Vagina (tissue), 2 donors: ENCODE measurements at regions not wholly inside any gene's neighbourhood (a gene's known extent, or its start where the extent isn't known, plus 50 kb on each side); places are given as distances from the start of the nearest gene placed in this dataset.

Experiments
- POLR2A ChIP-seq, 2 donors: fragments of 450-650 bp; IDR thresholded peaks; one replicate each; pipeline ENCODE4 v1.6.1; 2017; ENCODE audit warnings: antibody characterized with exemption in 2 of 2, mild to moderate bottlenecking in 2 of 2, moderate library complexity in 2 of 2
- POLR2AphosphoS5 ChIP-seq, 2 donors: sonication (generic); formaldehyde crosslinking; IDR thresholded peaks; one replicate each; pipeline ENCODE4 v1.9.0; 2017; ENCODE audit warnings: antibody characterized with exemption in 2 of 2, mild to moderate bottlenecking in 2 of 2, low read depth in 1 of 2; ENCODE audit not compliant: insufficient read depth in 1 of 2

DNA sequence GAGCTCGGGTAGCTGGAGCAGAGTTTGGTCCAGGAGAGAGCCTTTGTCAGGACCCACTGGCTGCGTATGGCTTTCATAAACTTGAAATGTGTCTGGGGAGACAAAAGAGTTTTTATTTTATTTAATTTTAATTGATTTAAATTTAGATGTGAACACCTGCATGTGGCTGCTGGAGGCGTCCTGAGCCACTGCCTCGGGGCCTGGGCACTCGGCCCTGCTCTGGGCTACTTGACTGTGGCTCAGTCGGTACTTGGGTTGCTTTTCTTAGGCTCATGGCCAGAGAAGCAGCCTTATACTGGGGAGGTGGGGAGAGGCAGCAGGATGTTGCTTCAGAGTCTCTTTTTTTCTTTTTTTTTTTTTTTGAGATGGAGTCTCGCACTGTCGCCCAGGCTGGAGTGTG, 661.8 kb upstream of the HS6ST1 start:
- TF ChIP-seq POLR2A (IDR thresholded peaks at IDR 0.05) (no peak), POLR2AphosphoS5 (IDR thresholded peaks at IDR 0.05; ENCODE audit: insufficient read depth in 1 of 2, low read depth in 1 of 2) (no peak)
